ENCODE measurements at regions not wholly inside any gene's neighbourhood (a gene's known extent, or its start where the extent isn't known, plus 50 kb on each side); places are given as distances from the start of the nearest gene placed in this dataset.
"Not testable (repeated sequence)": the region's sequence is repeated elsewhere in the genome, so short reads cannot be mapped to it uniquely, and the experiment has no call there.

- DNase-seq, result not testable (repeated sequence)
Measured at GRCh38 chr6:4725136-4725760, 51.0 kb upstream of the CDYL start.

GRCh38 chr6:4724727-4725126, 51.5 kb upstream of the CDYL start:
- DNase-seq, result not testable (repeated sequence)

GRCh38 chr6:4723383-4723782, 52.8 kb upstream of the CDYL start:
- no peak for DNase-seq

DNA sequence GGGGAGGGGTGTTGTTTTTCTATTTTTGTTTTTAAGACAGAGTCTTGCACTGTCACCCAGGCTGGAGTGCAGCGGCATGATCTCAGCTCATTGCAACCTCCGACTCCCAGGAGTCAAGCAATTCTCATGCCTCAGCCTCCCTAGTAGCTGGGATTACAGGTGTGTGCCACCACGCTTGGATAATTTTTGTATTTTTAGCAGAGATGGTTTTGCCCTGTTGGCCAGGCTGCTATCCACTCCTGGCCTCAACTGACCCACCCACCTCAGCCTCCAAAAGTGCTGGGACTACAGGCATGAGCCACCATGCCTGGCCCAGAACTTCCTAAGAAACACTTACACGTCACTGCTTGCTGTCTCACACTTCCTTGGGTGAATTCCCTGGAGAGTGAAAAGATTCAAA, 54.8 kb upstream of the CDYL start:
- DNase-seq, result not testable (repeated sequence)

GRCh38 chr6:4719491-4719890, 56.7 kb upstream of the CDYL start:
- no peak for DNase-seq

DNA sequence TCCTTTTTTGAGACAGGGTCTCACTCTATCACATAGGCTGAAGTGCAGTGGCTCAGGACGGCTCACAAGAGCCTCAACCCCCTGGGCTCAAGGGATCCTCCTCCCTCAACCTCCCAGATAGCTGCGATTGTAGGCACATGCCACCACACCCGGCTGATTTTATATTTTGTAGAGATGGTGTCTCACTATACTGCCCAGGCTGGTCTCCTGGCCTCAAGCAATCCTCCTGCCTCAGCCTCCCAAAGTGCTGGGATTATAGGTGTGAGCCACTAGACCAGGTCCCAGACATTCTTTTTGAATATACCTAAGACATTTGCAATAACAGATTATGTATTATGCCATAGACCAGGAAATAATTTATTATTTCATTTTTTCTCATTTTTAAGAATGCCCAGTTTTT, 58.3 kb upstream of the CDYL start:
- DNase-seq, result no peak

DNA sequence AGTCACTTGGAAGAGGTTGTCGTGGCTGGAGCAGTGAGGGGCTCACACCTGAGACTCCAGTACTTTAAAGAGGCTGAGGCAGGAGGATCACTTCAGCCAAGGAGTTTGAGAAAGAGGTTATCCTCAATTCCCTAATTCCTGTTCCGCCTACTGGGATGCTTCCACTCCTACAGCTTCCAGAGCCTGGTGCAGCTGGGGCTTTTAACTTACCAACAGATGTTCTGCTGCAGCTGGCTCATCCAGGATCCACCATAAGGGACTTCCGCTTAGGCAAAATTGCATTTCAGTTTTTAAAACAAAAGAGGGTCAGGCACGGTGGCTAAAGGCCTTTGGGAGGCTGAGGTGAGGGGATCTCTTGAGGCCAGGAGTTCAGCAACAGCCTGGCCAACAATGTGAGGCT, 59.1 kb upstream of the CDYL start:
- DNase-seq, result no peak

- no peak for DNase-seq
Measured at GRCh38 chr6:4714961-4715501, 61.2 kb upstream of the CDYL start.

DNA sequence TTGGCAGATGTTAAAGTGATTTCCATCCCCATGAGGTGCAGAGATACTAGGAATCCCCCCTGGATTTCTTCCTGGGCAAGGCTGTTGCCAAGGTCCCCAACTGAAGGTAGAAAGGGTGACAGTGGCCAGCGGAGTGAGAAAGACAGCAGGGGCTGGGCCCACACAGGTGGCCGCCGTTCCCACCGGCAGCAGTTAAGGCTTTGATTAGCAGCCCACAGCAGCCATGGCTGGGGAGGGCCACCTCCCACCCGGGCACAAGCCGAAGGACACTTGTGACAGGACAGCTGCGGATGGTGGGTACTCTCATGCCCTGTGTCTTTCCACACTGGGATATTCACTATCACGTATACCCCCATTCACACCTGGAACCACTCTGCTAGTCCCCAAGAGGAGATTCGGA, 63.9 kb upstream of the CDYL start:
- no peak for DNase-seq

GRCh38 chr6:4707011-4707410, 69.2 kb upstream of the CDYL start:
- DNase-seq, result no peak

DNA sequence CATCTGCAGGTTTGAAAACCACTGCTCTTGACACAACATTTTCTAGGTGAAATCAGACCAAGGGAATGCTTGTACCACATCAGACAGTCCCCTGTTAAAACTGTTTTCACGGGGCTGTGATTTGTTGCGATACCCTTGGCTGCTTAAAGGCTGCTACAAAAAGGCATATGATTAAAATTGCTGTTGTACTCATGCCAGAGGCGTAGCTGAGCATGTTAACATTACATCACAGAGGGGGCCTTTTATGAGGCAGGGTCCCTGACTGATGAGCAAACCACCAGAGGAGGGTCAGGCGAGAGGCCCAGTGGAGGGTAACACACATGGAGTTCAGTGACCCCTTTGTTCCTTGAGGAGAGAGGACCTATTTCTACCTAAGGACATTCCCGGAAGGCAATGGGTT, 70.4 kb upstream of the CDYL start:
- no peak for DNase-seq

- DNase-seq, result no peak
Measured at GRCh38 chr6:4703382-4703781, 72.8 kb upstream of the CDYL start.

GRCh38 chr6:4698901-4699659, 77.1 kb upstream of the CDYL start:
- DNase-seq, result no peak

GRCh38 chr6:4693173-4693970, 82.8 kb upstream of the CDYL start:
- no peak for DNase-seq

DNA sequence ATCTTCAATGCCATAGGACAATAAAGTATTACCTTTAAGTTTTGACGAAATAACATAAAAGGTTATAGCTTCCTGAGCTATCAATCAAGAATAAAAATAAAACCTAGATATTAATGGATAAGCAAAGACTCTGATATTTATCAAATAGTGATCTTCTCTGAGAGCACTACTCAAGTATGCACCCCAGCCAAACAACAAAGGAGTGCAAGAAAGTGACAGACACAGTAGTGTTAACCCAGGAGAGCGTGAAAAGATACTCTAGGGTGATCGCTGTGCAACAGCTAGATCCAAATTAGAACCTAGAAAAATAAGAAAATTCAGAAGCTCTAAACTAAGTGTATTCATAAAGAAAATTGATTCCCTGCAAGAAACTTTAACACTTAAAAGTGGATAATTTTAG, 83.5 kb upstream of the CDYL start:
- DNase-seq, result no peak

DNA sequence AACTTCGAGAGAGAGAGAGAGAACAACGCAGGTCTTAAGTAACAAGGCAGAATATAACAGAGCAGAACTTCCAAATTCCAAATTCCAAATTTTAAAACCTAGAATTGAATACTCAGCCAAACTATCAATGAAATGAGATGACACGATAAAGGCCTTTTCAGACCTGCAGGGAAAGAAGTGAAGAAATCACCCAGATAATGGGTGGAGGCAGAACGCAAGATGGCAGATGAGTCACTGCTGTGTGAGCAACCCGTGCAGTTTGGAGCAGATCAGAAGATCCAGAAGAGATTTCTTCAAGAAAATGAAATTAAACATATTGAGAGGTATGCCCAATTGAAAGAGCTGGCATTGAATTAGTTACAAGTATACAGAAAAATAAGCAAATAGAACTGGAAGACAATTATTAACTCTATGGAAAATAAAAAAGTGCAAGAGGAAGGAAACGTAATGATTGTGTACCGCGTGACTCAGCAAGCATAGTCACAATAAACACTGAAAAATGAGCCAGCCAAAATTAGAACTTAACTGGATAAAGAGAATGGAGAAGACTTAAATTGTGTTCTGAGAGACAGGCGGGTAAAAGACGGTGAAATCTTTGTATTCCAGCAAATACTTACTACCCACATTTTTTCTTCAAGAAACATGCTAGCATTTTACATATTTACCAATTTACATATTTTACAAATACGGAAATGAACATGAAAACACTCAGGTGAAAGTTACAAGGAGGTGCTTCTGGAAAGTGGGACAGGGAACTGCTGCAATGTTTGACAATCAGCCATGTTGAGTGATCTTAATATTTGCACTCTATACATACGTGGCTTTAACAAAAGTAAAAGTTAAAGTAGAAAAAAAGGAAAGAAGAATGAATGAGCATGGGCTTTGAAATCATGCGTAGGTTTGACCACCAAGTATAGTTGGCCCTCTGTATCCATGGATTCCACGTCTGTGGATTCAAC, 87.9 kb upstream of the CDYL start:
- DNase-seq, result no peak

DNA sequence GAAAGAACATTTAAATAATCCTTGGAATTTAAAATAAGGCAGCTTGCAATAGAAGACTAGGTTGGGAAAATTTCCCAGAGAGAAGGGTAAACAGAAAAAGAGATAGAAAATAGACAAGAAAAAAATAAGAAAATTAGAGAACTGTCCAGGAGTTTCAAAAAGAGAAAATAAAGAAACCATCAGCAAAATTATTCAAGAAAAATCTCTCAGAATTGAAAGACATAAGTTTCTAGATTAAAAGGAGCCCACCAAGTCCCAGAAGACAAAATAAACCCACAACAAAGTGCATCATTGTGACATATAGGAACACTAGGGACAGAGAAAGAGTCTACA, 88.6 kb upstream of the CDYL start:
- no peak for DNase-seq

GRCh38 chr6:4682431-4683097, 93.6 kb upstream of the CDYL start:
- DNase-seq, result no peak

GRCh38 chr6:4678506-4679300, 97.5 kb upstream of the CDYL start:
- DNase-seq, result no peak

- DNase-seq, result no peak
Measured at GRCh38 chr6:4677751-4678065, 98.5 kb upstream of the CDYL start.

Data from T-helper 1 cell (primary cell).